ENCODE measurements at regions not wholly inside any gene's neighbourhood (a gene's known extent, or its start where the extent isn't known, plus 50 kb on each side); places are given as distances from the start of the nearest gene placed in this dataset.

DNA sequence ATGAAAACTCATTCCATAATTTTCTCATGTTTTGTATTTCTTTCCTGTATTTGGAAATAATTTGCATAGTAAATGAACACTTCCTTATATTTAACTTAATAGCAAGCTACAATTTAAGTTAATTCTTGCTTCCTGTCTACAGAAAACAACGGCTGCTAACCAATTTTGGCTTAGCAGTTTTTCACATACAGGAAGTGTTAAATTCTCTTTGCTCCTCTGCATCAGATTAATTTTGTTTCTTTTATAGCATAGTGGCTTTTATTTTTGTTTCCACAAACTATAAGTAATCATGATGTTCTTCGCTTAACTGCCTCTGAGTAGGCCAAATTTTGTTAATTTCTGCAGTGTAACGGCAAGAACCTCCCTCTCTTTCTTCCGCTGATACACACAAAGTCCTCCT is 182.9 kb downstream of the ALX1 start:
- Histone ChIP-seq H3K36me3 (ENCODE audit: control insufficient read depth, insufficient read depth, low read length) (no peaks in the 10 kb centered on the region), H3K4me2 (ENCODE audit: insufficient read depth, low read length) (no peak overlapping the region), H2AFZ (ENCODE audit: low read depth, low read length) (no peak overlapping the region), H3K9me3 (replicated peaks; ENCODE audit: control insufficient read depth, insufficient read depth, low read depth, low read length) (no peaks in the 10 kb centered on the region; the same call in 1 of the 2 replicates), H3K4me3 (no peak overlapping the region), H3K27me3 (ENCODE audit: control insufficient read depth in 2 of 2, insufficient read depth in 2 of 2, low read length in 2 of 2) (no peaks in the 10 kb centered on the region), H3K9me1 (ENCODE audit: control insufficient read depth, insufficient read depth, low read length) (no peaks in the 10 kb centered on the region), H3K4me1 (replicated peaks in 1 of 2; ENCODE audit: control insufficient read depth in 2 of 2, insufficient read depth in 2 of 2, low read length in 2 of 2) (no peaks in the 10 kb centered on the region), H3K79me2 (ENCODE audit: control insufficient read depth, insufficient read depth, low read length) (no peaks in the 10 kb centered on the region), H3K27ac (ENCODE audit: extremely low read depth, low read depth, low read length) (no peak overlapping the region), H3K9ac (ENCODE audit: insufficient read depth in 1 of 2, low read depth in 2 of 2, low read length in 2 of 2) (no peak overlapping the region), H4K20me1 (replicated peaks; ENCODE audit: control insufficient read depth, insufficient read depth, low read length) (no peaks in the 10 kb centered on the region)
- ChIA-PET CTCF (ENCODE audit: low intra/inter-chr PET ratio) (no interaction called here), POLR2A (no interaction called here)
- no peak for DNase-seq (ENCODE audit: extremely low read depth in 1 of 4, low spot score in 3 of 4)
- in situ Hi-C loops (cut with MboI) (no loop called here), intact Hi-C loops (cut with micrococcal nuclease) (loop anchor here (10.0 kb wide), 1 partner anchor 412 kb away; the partner anchor contains the start of gene NTS)
- WGBS (ENCODE audit: insufficient coverage, low coverage, missing lambda C conversion rate): 0% methylated on average over 4 of the region's 4 CpGs
- FAIRE-seq: no peak
- TF ChIP-seq MYC (IDR thresholded peaks at IDR 0.05; ENCODE audit: low read depth, low read length) (no peak), MYC (CRISPR knock-in tag; IDR thresholded peaks at IDR 0.05; ENCODE audit: borderline replicate concordance, low read depth) (no peak), SRF (CRISPR knock-in tag; IDR thresholded peaks at IDR 0.05) (no peak), CBFA2T3 (IDR thresholded peaks at IDR 0.05) (no peak)
- BruUV-seq (replicated peaks): no TSS peak
- ATAC-seq: no peak

DNA sequence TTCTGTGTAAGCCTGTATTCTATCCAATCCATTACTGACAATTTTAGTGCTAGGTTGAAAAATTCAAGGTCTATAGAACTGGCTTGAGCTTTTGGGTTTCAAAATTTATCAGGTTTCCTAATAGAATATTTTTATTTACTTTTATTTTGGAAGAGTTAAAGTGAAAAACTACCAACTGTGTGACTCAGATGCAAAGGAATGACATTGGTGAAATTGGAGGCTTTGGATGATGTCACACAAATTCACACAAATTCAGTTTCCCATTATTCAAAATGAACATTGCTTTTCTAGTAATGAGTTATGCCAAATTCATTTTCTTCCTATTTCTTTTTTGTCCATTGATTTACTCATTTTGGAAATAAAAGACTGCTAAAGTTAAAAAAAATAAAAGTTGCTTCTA is 186.9 kb downstream of the ALX1 start:
- ATAC-seq: no peak
- no peaks in the 10 kb centered on the region for H3K79me2 ChIP-seq (ENCODE audit: control insufficient read depth, insufficient read depth, low read length)
- no peak overlapping the region for H2AFZ ChIP-seq (ENCODE audit: low read depth, low read length)
- DNase-seq (ENCODE audit: extremely low read depth in 1 of 4, low spot score in 3 of 4): no peak
- H3K4me3 ChIP-seq: no peak overlapping the region
- H4K20me1 ChIP-seq (replicated peaks; ENCODE audit: control insufficient read depth, insufficient read depth, low read length): no peaks in the 10 kb centered on the region
- no peaks in the 10 kb centered on the region for H3K27me3 ChIP-seq (ENCODE audit: control insufficient read depth in 2 of 2, insufficient read depth in 2 of 2, low read length in 2 of 2)
- no peak overlapping the region for H3K27ac ChIP-seq (ENCODE audit: extremely low read depth, low read depth, low read length)
- H3K36me3 ChIP-seq (ENCODE audit: control insufficient read depth, insufficient read depth, low read length): no peaks in the 10 kb centered on the region
- no TSS peak for BruUV-seq (replicated peaks)
- no peaks in the 10 kb centered on the region for H3K9me1 ChIP-seq (ENCODE audit: control insufficient read depth, insufficient read depth, low read length)
- no peak overlapping the region for H3K9ac ChIP-seq (ENCODE audit: insufficient read depth in 1 of 2, low read depth in 2 of 2, low read length in 2 of 2)
- POLR2A ChIA-PET: no interaction called here
- no peaks in the 10 kb centered on the region; the same call in 1 of the 2 replicates for H3K9me3 ChIP-seq (replicated peaks; ENCODE audit: control insufficient read depth, insufficient read depth, low read depth, low read length)
- H3K4me2 ChIP-seq (ENCODE audit: insufficient read depth, low read length): no peak overlapping the region
- in situ Hi-C loops (cut with MboI) (no loop called here), intact Hi-C loops (cut with micrococcal nuclease) (loop anchor here (10.0 kb wide), 1 partner anchor 408 kb away; the partner anchor contains the start of gene NTS)
- no peaks in the 10 kb centered on the region for H3K4me1 ChIP-seq (replicated peaks in 1 of 2; ENCODE audit: control insufficient read depth in 2 of 2, insufficient read depth in 2 of 2, low read length in 2 of 2)
- no peak for FAIRE-seq
- CTCF ChIA-PET (ENCODE audit: low intra/inter-chr PET ratio): no interaction called here
- TF ChIP-seq NR1H2 (CRISPR knock-in tag; IDR thresholded peaks at IDR 0.05) (no peak), HNRNPUL1 (IDR thresholded peaks at IDR 0.05; ENCODE audit: low read length) (no peak), HNRNPL (IDR thresholded peaks at IDR 0.05; ENCODE audit: low read depth, low read length) (no peak), TSC22D4 (tag; IDR thresholded peaks at IDR 0.05) (no peak), ZNF696 (CRISPR knock-in tag; conservative IDR thresholded peaks at IDR 0.05) (no peak), CHD1 (IDR thresholded peaks at IDR 0.05; ENCODE audit: low read length) (no peak), MCM5 (IDR thresholded peaks at IDR 0.05; ENCODE audit: low read depth) (no peak), ZNF197 (CRISPR knock-in tag; IDR thresholded peaks at IDR 0.05; ENCODE audit: low read depth) (no peak), RBBP5 (IDR thresholded peaks at IDR 0.05; ENCODE audit: borderline replicate concordance, insufficient read depth, low read length, poor library complexity, severe bottlenecking) (no peak), ZNF347 (CRISPR knock-in tag; IDR thresholded peaks at IDR 0.05; ENCODE audit: low read depth) (no peak), ZNF436 (CRISPR knock-in tag; IDR thresholded peaks at IDR 0.05) (no peak), PYGO2 (tag; IDR thresholded peaks at IDR 0.05) (no peak)
- TF ChIP-seq, protein P1, sequence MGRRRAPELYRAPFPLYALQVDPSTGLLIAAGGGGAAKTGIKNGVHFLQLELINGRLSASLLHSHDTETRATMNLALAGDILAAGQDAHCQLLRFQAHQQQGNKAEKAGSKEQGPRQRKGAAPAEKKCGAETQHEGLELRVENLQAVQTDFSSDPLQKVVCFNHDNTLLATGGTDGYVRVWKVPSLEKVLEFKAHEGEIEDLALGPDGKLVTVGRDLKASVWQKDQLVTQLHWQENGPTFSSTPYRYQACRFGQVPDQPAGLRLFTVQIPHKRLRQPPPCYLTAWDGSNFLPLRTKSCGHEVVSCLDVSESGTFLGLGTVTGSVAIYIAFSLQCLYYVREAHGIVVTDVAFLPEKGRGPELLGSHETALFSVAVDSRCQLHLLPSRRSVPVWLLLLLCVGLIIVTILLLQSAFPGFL (CRISPR knock-in tag; IDR thresholded peaks at IDR 0.05): no peak

All from K562 (cell line).